GM19395 (cell line): ENCODE measurements at regions not wholly inside any gene's neighbourhood (a gene's known extent, or its start where the extent isn't known, plus 50 kb on each side); places are given as distances from the start of the nearest gene placed in this dataset.
"Not testable (repeated sequence)": the region's sequence is repeated elsewhere in the genome, so short reads cannot be mapped to it uniquely, and the experiment has no call there.

Experiments
- ATAC-seq: cut with Tn5 transposase; IDR thresholded peaks from one replicate; pipeline ENCODE4 v1.9.1; 2021; ENCODE audit warnings: mild to moderate bottlenecking, moderate library complexity; ENCODE audit not compliant: unreplicated experiment

- no peak for ATAC-seq
These were observed 50.9 kb upstream of the MITF start for GRCh38 chr3:69688400-69688799.

GRCh38 chr3:69687641-69688040 lies 51.6 kb upstream of the MITF start:
- no peak for ATAC-seq

- no peak for ATAC-seq
These were observed 53.2 kb upstream of the MITF start for GRCh38 chr3:69686056-69686455.

GRCh38 chr3:69684309-69684961 lies 54.8 kb upstream of the MITF start:
- no peak for ATAC-seq

GRCh38 chr3:69683082-69683806 lies 56.0 kb upstream of the MITF start:
- ATAC-seq = no peak

DNA sequence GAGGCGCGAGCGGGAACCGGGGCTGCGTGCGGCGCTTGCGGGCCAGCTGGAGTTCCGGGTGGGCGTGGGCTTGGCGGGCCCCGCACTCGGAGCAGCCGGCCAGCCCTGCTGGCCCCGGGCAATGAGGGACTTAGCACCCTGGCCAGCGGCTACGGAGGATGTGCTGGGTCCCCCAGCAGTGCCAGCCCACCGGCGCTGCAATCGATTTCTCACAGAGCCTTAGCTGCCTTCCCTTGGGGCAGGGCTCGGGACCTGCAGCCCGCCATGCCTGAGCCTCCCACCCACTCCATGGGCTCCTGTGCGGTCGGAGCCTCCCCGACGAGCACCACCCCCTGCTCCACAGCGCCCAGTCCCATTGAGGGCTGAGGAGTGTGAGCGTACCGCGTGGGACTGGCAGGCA lies 61.8 kb upstream of the MITF start:
- ATAC-seq = not testable (repeated sequence)

DNA sequence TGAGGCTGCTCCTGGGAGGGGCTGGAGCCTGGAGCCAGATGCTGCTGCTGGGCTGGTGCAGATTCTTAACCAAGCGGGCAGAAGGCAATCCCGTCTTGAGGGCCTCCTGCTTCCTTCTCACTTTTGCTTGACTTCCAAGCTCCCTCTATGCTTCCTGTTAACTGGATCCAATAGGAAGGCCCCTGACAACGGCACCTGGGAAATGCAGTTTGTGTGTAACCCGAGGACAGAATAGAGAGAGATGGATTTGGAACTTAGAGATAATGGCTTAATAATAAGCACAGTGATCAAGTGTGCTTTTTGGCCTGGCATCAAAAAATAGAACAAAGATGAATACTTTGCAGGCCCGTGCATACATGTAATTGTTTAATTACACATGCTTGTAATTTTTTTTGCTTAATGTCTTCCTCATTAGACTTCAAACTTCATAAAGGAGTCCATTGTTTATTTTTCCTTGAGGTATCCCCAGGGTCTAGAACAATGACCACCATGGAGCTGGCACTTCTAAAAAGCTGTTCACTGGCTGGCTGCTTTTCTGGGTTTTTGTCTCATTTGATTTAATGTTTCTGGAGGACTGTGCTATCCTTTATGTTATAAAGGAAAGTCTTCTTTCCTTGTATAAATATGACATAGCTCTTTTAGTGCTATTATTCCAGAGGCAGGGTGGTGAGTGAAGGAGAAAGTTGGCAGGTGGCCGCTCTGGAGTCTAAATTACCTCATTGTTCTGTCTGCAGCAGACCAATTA lies 63.3 kb upstream of the MITF start:
- ATAC-seq = no peak

GRCh38 chr3:69674752-69675151 lies 64.5 kb upstream of the MITF start:
- ATAC-seq = no peak

- ATAC-seq = no peak
These were observed 67.9 kb upstream of the MITF start for GRCh38 chr3:69671082-69671952.

DNA sequence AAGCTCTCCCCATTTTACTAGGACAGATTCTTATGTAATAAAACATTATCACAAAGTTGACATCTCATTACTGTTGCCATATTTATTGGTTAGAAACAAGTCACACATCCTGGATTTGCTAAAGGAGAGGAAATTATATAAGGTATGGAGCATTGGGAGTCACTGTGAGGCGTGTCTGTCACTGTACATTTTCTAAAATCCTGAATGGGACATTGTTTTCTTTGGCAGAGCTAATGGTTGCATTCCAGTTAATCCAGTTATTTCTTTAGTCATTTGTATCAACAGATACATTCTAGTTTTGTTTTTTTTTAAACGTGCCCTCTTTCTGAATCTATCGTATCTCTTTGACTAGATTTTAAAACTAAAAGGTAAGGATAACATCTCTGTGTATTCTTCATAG lies 70.2 kb upstream of the MITF start:
- no peak for ATAC-seq

- no peak for ATAC-seq
These were observed 74.1 kb upstream of the MITF start for GRCh38 chr3:69665026-69665737.

DNA sequence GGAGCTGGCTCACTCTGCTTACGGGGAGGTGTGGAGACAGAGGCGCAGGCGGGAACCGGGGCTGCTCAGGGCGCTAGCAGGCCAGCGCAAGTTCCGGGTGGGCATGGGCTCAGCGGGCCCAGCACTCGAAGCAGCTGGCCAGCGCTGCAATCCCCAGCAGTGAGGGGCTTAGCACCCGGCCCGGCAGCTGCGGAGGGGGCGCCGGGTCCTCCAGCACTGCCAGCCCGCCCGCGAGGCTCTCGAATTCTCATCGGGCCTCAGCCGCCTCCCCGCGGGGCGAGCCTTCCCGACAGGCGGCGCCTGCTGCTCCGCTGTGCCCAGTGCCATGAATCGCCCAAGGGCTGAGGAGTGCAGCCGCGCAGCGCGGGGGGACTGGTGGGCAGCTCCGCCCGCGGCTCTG lies 78.6 kb upstream of the MITF start:
- no peak for ATAC-seq

GRCh38 chr3:69659180-69659910 lies 79.9 kb upstream of the MITF start:
- ATAC-seq = no peak

GRCh38 chr3:69658514-69659140 lies 80.6 kb upstream of the MITF start:
- no peak for ATAC-seq

DNA sequence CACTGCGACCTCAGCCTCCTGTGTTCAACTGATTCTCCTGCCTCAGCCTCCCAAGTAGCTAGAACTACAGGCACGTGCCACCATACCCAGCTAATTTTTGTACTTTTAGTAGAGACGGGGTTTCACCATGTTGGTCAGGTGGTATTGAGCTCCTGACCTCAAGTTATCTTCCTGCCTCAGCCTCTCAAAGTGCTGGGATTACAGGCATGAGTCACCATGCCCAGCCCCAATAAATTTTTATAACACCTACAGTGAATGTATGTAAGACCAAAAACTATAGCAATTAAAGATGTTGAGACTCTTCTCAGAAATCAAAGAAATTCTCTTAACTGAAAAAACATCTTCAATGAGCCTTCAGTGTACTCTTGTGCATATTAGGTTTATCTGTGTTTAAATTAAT lies 82.2 kb upstream of the MITF start:
- ATAC-seq = not testable (repeated sequence)

DNA sequence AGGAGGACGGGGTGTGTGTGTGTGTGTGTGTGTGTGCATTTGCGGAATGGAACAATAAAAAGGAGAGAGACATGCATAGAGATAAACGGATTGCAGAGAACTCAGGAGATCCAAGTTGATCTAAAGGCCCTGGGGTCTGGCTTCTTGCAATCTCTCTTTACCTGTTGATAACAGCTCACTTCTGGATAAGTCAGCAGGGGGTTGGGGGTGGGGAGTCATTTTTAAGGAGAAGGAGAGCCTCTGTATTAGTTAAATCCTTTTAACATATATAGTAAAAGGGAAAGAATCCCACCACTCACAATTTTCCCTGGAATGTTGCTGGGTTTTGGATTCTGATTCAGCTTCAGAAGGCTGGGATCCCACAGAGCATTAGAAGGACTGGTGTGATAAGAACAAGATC lies 87.5 kb upstream of the MITF start:
- no peak for ATAC-seq

GRCh38 chr3:69650066-69650419 lies 89.2 kb upstream of the MITF start:
- ATAC-seq = no peak

DNA sequence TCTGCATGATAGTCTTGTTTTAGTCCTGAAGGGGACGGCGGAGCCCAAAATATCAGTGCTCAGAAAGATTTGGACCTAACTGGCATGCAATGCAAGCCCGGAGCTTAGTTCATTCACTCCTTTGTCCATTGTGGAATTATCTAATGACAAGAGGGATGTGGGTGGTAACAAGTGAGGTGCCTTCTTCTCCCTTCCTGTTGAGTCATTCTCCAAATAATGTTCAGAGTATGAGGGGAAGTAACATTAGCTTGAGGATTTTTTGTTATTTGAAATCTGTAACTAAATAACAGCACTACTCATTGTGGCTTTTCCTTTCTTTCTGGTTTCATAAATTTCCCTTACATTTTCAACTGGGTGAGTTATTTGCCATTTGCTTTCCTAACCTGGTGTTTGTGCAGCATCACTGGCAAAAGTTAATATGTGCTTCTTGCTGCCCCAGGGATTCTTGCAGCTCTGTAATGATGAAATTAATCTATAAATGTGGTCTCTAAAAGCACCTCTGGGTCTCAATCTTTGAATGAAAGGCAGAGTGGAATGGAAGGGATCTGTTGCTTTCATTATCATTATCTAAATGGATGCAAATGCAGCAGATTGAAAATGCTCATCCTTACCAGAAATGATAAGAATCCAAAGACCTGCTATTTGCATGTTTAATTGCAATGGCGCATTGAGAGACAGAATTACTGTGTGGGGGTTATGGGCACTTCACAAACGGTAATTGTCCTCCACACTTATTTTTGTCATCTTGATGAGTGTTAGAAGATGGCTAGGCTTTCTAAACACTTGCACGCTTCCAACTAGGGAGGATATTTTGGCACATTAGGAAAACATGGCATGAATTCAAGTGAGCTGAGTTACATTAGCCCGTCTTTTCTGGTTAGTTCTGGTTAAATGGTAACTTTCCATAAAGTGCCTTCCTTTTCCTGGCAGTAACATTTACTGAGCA lies 89.9 kb upstream of the MITF start:
- ATAC-seq = no peak
